Activated CD8-positive, alpha-beta memory T cell treated with anti-CD3 and anti-CD28 coated beads, Interleukin-2, amount 50 U/mL, for 48 hours (primary cell): ENCODE measurements at regions not wholly inside any gene's neighbourhood (a gene's known extent, or its start where the extent isn't known, plus 50 kb on each side); places are given as distances from the start of the nearest gene placed in this dataset.
"Not testable (repeated sequence)": the region's sequence is repeated elsewhere in the genome, so short reads cannot be mapped to it uniquely, and the experiment has no call there.

Experiments used
- DNase-seq: peaks from one replicate; pipeline ENCODE4 v3.0.0-alpha.2; 2020

GRCh38 chr2:194883711-194884110, 773.3 kb upstream of the SLC39A10 start:
- no peak for DNase-seq

DNA sequence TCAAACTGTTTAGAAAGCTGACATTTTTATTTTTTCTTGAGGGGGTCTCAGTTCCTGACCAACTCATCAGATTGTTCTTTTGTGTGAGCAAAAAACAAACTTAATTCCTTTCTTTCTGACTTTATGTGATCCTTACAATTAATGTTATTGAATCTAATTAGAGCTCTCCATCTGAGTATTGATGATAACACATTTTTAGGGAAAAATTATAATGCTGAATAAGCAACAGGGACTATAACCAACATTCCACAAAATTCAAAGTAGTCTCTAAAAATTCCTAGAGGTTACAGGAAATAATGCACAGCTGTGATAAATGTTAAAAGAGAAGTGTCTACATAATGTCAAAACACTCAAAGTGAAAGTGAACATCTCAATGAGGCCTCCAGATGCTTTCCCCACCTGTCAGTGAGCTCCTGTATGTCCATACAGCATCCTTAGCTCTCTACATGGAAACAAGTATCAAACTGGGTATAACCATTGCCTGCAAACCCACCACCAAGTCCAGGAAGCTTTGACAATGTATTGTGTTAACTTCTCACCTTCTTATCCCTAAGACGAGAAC, 786.0 kb upstream of the SLC39A10 start:
- no peak for DNase-seq

GRCh38 chr2:194867328-194867727, 789.7 kb upstream of the SLC39A10 start:
- no peak for DNase-seq

DNA sequence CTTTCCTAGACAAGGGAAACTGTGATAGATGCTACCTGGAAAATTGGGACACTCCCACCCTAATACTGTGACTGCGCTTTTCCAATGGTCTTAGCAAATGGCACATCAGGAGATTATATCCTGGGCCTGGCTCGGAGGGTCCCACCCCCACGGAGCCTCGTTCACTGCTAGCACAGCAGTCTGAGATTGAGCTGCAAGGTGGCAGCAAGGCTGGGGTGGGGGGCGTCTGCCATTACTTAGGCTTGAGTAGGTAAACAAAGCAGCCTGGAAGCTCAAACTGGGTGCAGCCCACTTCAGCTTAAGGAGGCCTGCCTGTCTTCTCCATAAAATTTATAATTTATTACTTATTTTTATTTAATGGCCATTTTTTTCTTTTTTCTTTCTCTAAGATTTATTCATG, 802.1 kb upstream of the SLC39A10 start:
- no peak for DNase-seq

DNA sequence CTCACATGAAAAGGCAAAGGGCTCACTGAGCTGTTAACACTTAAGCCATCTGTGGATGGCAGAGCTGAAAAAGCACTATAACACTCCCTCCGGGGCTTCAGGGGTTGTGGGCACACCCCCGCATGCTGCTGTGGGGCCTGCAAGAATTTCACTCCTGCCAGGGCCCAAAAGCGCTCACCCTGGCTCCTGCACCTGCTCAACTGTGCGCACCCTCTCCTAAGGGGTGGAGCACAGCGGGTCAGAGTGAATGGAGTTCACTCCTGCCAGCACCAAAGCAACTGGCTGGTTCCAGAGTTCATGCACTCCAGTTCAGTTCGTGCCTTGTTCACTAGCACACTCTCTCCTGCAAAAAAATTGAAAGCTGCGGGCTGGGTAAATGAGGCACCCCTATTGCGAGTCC, 814.2 kb upstream of the SLC39A10 start:
- no peak for DNase-seq

GRCh38 chr2:194834371-194834770, 822.7 kb upstream of the SLC39A10 start:
- DNase-seq: not testable (repeated sequence)

DNA sequence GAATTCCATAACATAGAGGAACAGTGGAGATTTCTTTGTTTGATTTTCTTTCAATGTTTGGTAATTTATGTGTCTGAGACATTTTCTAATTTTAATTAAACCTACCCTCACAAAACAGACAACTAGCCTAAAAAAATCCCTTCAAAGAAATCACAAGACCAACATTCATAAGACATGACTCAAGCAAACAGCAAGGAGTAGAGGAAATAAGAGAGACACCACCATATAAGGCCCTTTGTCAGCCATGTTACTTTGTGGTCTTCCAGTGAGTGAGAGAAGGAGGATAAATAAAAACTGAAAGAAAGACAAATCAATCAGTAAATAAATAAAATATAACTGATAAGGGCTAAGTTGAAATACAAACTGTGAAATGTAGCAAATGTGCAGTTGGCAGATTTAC, 830.8 kb upstream of the SLC39A10 start:
- DNase-seq: no peak

GRCh38 chr2:194824450-194824849, 832.6 kb upstream of the SLC39A10 start:
- DNase-seq: no peak

GRCh38 chr2:194822657-194823056, 834.4 kb upstream of the SLC39A10 start:
- no peak for DNase-seq

- DNase-seq: no peak
Measured at GRCh38 chr2:194822097-194822496, 834.9 kb upstream of the SLC39A10 start.

- DNase-seq: no peak
Measured at GRCh38 chr2:194819367-194819766, 837.7 kb upstream of the SLC39A10 start.

- no peak for DNase-seq
Measured at GRCh38 chr2:194815475-194815874, 841.6 kb upstream of the SLC39A10 start.

GRCh38 chr2:194802589-194802988, 854.4 kb upstream of the SLC39A10 start:
- no peak for DNase-seq

DNA sequence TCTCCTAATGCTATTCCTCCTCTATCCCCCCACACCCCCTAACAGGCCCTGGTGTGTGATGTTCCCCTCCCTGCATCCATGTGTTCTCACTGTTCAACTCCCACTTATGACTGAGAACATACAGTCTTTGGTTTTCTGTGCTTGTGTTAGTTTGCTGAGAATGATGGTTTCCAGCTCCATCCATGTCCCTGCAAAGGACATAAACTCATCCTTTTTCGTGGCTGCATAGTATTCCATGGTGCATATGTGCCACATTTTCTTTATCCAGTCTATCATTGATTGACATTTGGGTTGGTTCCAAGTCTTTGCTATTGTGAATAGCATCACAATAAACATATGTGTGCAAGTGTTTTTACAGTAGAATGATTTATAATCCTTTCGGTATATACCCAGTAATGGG, 870.0 kb upstream of the SLC39A10 start:
- DNase-seq: not testable (repeated sequence)

- DNase-seq: not testable (repeated sequence)
Measured at GRCh38 chr2:194771394-194771793, 885.6 kb upstream of the SLC39A10 start.

- no peak for DNase-seq
Measured at GRCh38 chr2:194769030-194769429, 888.0 kb upstream of the SLC39A10 start.

GRCh38 chr2:194765723-194766122, 891.3 kb upstream of the SLC39A10 start:
- no peak for DNase-seq

- no peak for DNase-seq
Measured at GRCh38 chr2:194750926-194751325, 906.1 kb upstream of the SLC39A10 start.

- DNase-seq: no peak
Measured at GRCh38 chr2:194745557-194746146, 911.4 kb upstream of the SLC39A10 start.

- no peak for DNase-seq
Measured at GRCh38 chr2:194742706-194743105, 914.3 kb upstream of the SLC39A10 start.

DNA sequence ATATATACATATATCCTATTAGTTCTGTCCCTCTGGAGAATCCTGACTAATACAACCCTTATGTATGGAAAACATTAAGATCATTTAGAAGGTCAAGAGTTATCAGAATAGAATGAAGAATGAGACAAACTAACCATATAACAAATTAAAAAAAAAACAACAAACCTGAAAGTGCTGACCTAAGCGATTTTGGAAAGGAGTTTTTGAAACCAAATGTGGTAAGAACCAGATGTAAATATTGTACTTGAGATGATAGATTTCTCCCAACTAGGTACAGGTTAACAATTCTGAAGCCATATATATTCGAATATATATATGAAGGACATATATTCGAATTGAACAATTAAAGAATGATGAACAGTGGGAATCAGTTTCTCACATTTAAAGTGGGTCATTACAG, 917.8 kb upstream of the SLC39A10 start:
- DNase-seq: no peak

- DNase-seq: no peak
Measured at GRCh38 chr2:194735837-194736542, 921.0 kb upstream of the SLC39A10 start.

DNA sequence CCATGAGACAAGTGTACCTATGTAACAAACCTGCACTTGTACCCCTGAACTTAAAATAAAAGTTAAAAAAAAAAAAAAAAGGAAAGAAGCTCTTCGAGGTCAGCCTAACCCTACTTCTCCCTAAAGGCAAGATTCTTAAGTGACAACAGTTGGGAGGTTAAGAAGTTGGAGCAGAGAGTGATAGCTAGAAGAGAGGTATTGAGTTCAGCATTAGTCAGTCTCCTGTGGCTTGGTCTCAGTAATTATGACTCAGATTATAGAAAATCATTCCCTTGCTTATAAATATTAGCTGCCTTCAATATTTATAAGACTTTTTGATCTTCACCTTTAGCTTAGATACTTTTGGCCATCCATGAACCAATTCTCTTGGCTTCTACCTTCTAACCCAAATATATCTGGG, 926.8 kb upstream of the SLC39A10 start:
- DNase-seq: no peak

DNA sequence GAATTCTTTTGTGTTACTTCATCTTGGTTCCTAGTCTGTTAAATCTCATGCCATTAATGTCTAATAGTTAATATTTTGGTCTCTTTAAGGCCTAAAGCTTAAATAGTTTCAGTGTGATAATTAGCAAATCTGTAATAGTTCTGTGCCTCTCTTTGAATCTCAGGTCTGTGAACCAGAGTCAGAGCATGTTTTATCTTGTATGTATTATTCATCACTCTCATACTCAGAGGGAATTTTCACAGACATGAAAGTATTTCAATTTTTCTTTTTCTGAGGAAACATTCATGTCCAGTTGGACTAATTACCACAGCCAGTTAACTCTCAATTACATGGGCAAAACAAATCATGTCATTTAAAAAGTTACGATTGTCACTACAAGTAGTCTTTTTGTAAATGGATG, 931.9 kb upstream of the SLC39A10 start:
- DNase-seq: no peak

DNA sequence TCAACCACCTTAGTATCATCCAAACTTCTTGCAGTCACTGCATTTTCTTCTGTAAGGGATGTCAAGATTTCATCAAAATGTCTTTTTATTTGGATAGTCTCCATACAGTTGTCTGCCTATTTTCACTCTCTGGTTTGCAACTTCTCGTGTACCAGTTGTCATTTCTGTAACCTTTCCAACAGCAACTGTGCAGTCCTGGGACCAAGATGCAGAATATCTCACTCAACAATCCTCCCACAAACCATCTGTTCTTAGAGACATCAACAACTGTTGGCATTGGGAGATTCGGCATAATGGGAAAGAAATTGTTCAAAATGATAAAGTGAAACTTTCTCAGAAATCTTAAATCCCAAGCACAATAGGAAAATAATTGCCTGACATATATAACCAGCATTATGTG, 933.6 kb upstream of the SLC39A10 start:
- DNase-seq: no peak
